MM.1S (cell line): ENCODE measurements at regions not wholly inside any gene's neighbourhood (a gene's known extent, or its start where the extent isn't known, plus 50 kb on each side); places are given as distances from the start of the nearest gene placed in this dataset.

Experiments
- DNase-seq: peaks from one replicate; pipeline ENCODE4 v3.0.0-alpha.2; 2015
- H2AFZ ChIP-seq: fragments of 300-600 bp; sonication (generic); 2 replicates; pipeline ENCODE4 v1.6.0; 2016; ENCODE audit warnings: antibody characterized with exemption, low read length
- H3F3A ChIP-seq: fragments of 300-600 bp; sonication (generic); 2 replicates; pipeline ENCODE4 v1.6.1; 2016; ENCODE audit warnings: mild to moderate bottlenecking, antibody characterized with exemption, low read length, moderate library complexity, mixed read lengths; ENCODE audit not compliant: insufficient read depth
- H3K27ac ChIP-seq: fragments of 300-600 bp; sonication (generic); 2 replicates; pipeline ENCODE4 v1.5.1; 2016; ENCODE audit warnings: mild to moderate bottlenecking, low read length
- H3K27me3 ChIP-seq: fragments of 300-600 bp; sonication (generic); replicated peaks from 2 replicates; pipeline ENCODE4 v1.6.0; 2016; ENCODE audit warnings: low read length; ENCODE audit not compliant: insufficient read depth
- H3K36me3 ChIP-seq: fragments of 300-600 bp; sonication (generic); replicated peaks from 2 replicates; pipeline ENCODE4 v1.6.1; 2016; ENCODE audit warnings: mild to moderate bottlenecking, low read length, mixed read lengths; ENCODE audit not compliant: insufficient read depth
- H3K4me1 ChIP-seq: fragments of 300-600 bp; sonication (generic); 2 replicates; pipeline ENCODE4 v1.6.1; 2016; ENCODE audit warnings: low read length, mixed read lengths
- H3K4me2 ChIP-seq: fragments of 300-600 bp; sonication (generic); 2 replicates; pipeline ENCODE4 v1.6.0; 2016; ENCODE audit warnings: low read depth, low read length
- H3K4me3 ChIP-seq: fragments of 300-600 bp; sonication (generic); 2 replicates; pipeline ENCODE4 v1.5.1; 2016; ENCODE audit warnings: low read length, mixed read lengths
- H3K79me2 ChIP-seq: fragments of 300-600 bp; sonication (generic); 2 replicates; pipeline ENCODE4 v1.6.1; 2016; ENCODE audit warnings: mixed run types, low read length, mixed read lengths
- H3K9ac ChIP-seq: fragments of 300-600 bp; sonication (generic); 2 replicates; pipeline ENCODE4 v1.6.1; 2016; ENCODE audit warnings: low read length, mixed read lengths
- H3K9me2 ChIP-seq: fragments of 300-600 bp; sonication (generic); replicated peaks from 2 replicates; pipeline ENCODE4 v1.6.1; 2016; ENCODE audit warnings: mild to moderate bottlenecking, low read length, mixed read lengths; ENCODE audit not compliant: insufficient read depth
- H3K9me3 ChIP-seq: fragments of 300-600 bp; sonication (generic); replicated peaks from 2 replicates; pipeline ENCODE4 v1.6.1; 2016; ENCODE audit warnings: mild to moderate bottlenecking, low read length, mixed read lengths; ENCODE audit not compliant: insufficient read depth
- H4K20me1 ChIP-seq: fragments of 300-600 bp; sonication (generic); 2 replicates; pipeline ENCODE4 v1.6.1; 2016; ENCODE audit warnings: mild to moderate bottlenecking, low read length, moderate library complexity, mixed read lengths; ENCODE audit not compliant: insufficient read depth
- CTCF ChIP-seq: fragments of 300-600 bp; sonication (generic); IDR thresholded peaks from 2 replicates; pipeline ENCODE4 v1.5.1; 2016; ENCODE audit warnings: antibody characterized with exemption, low read length, mixed read lengths
- EZH2 ChIP-seq: fragments of 300-600 bp; sonication (generic); optimal IDR thresholded peaks from 2 replicates; pipeline ENCODE3; 2017; ENCODE audit warnings: low read depth, mild to moderate bottlenecking, antibody characterized with exemption, low read length, mixed read lengths
- EZH2phosphoT487 ChIP-seq: fragments of 300-600 bp; sonication (generic); IDR thresholded peaks from 2 replicates; pipeline ENCODE4 v1.6.1; 2018; ENCODE audit warnings: antibody characterized with exemption, low read length

- no peaks in the 10 kb centered on the region for H3F3A ChIP-seq
- no peak overlapping the region for H3K27ac ChIP-seq
- H3K9me2 ChIP-seq = no peaks in the 10 kb centered on the region
- no peaks in the 10 kb centered on the region for H3K36me3 ChIP-seq
- H3K27me3 ChIP-seq = no peaks in the 10 kb centered on the region
- no peak for TF ChIP-seq CTCF
- no peak for TF ChIP-seq EZH2phosphoT487
- H3K9me3 ChIP-seq = no peaks in the 10 kb centered on the region
- H4K20me1 ChIP-seq = no peaks in the 10 kb centered on the region
- no peak overlapping the region for H3K9ac ChIP-seq
- no peaks in the 10 kb centered on the region for H3K4me1 ChIP-seq
- H3K4me2 ChIP-seq = no peak overlapping the region
- H2AFZ ChIP-seq = no peak overlapping the region
- no peaks in the 10 kb centered on the region for H3K79me2 ChIP-seq
- DNase-seq = no peak
- no peak overlapping the region for H3K4me3 ChIP-seq
Observed at GRCh38 chr7:20541608-20542349, 73.7 kb upstream of the ABCB5 start.

GRCh38 chr7:20542594-20542993, 72.9 kb upstream of the ABCB5 start:
- H3K27me3 ChIP-seq = no peaks in the 10 kb centered on the region
- H3K9me3 ChIP-seq = no peaks in the 10 kb centered on the region
- H3F3A ChIP-seq = no peaks in the 10 kb centered on the region
- H3K4me2 ChIP-seq = no peak overlapping the region
- no peaks in the 10 kb centered on the region for H4K20me1 ChIP-seq
- H3K4me3 ChIP-seq = no peak overlapping the region
- H3K9me2 ChIP-seq = no peaks in the 10 kb centered on the region
- H2AFZ ChIP-seq = no peak overlapping the region
- no peak for DNase-seq
- no peaks in the 10 kb centered on the region for H3K4me1 ChIP-seq
- H3K9ac ChIP-seq = no peak overlapping the region
- H3K79me2 ChIP-seq = no peaks in the 10 kb centered on the region
- H3K36me3 ChIP-seq = no peaks in the 10 kb centered on the region
- no peak overlapping the region for H3K27ac ChIP-seq
- no peak for TF ChIP-seq CTCF
- no peak for TF ChIP-seq EZH2phosphoT487
- no peak for TF ChIP-seq EZH2

- no peak overlapping the region for H3K4me3 ChIP-seq
- no peak overlapping the region for H3K27ac ChIP-seq
- TF ChIP-seq EZH2phosphoT487 = no peak
- TF ChIP-seq CTCF = no peak
- TF ChIP-seq EZH2 = no peak
- H3K36me3 ChIP-seq = no peaks in the 10 kb centered on the region
- no peak for DNase-seq
- H3K79me2 ChIP-seq = no peaks in the 10 kb centered on the region
- no peaks in the 10 kb centered on the region for H3K27me3 ChIP-seq
- no peak overlapping the region for H2AFZ ChIP-seq
- no peaks in the 10 kb centered on the region for H3K9me3 ChIP-seq
- no peak overlapping the region for H3K9ac ChIP-seq
- H3K9me2 ChIP-seq = no peaks in the 10 kb centered on the region
- H3K4me2 ChIP-seq = no peak overlapping the region
- no peaks in the 10 kb centered on the region for H4K20me1 ChIP-seq
- no peaks in the 10 kb centered on the region for H3F3A ChIP-seq
- H3K4me1 ChIP-seq = no peaks in the 10 kb centered on the region
Observed at GRCh38 chr7:20543500-20543899, 72.0 kb upstream of the ABCB5 start.
